H9 (cell line): ENCODE measurements at regions not wholly inside any gene's neighbourhood (a gene's known extent, or its start where the extent isn't known, plus 50 kb on each side); places are given as distances from the start of the nearest gene placed in this dataset.

Source experiments
- DNase-seq: peaks from one replicate; pipeline ENCODE4 v3.0.0-alpha.2; 2017
- H2AFZ ChIP-seq: one replicate; pipeline ENCODE4 v1.6.1; 2013; ENCODE audit warnings: mild to moderate bottlenecking, low read length, control low read depth, moderate library complexity
- H2AK5ac ChIP-seq: 2 replicates; pipeline ENCODE4 v1.6.1; 2013; ENCODE audit warnings: low read length, control low read depth, mixed read lengths; ENCODE audit not compliant: insufficient read length
- H2BK120ac ChIP-seq: one replicate; pipeline ENCODE4 v1.6.1; 2013; ENCODE audit warnings: low read depth, mild to moderate bottlenecking, low read length, control low read depth, inconsistent platforms; ENCODE audit not compliant: poor library complexity, severe bottlenecking
- H2BK12ac ChIP-seq: 2 replicates; pipeline ENCODE4 v1.6.1; 2013; ENCODE audit warnings: low read length, control low read depth, mixed read lengths, low read depth; ENCODE audit not compliant: insufficient read length
- H2BK15ac ChIP-seq: 2 replicates; pipeline ENCODE4 v1.6.1; 2013; ENCODE audit warnings: low read depth, low read length, control low read depth
- H2BK20ac ChIP-seq: one replicate; pipeline ENCODE4 v1.6.1; 2013; ENCODE audit warnings: low read depth, mild to moderate bottlenecking, low read length, control low read depth, inconsistent platforms; ENCODE audit not compliant: poor library complexity, severe bottlenecking
- H2BK5ac ChIP-seq: 2 replicates; pipeline ENCODE4 v1.6.1; 2013; ENCODE audit warnings: low read length, control low read depth, mixed read lengths; ENCODE audit not compliant: insufficient read length
- H3K14ac ChIP-seq: 2 replicates; pipeline ENCODE4 v1.6.1; 2013; ENCODE audit warnings: low read length, control low read depth; ENCODE audit not compliant: insufficient read depth
- H3K18ac ChIP-seq: 2 replicates; pipeline ENCODE4 v1.6.1; 2013; ENCODE audit warnings: low read depth, mild to moderate bottlenecking, mixed read lengths, low read length, control low read depth; ENCODE audit not compliant: insufficient read length
- H3K23ac ChIP-seq: 2 replicates; pipeline ENCODE4 v1.6.1; 2013; ENCODE audit warnings: low read length, control low read depth, mixed read lengths, low read depth; ENCODE audit not compliant: insufficient read length
- H3K23me2 ChIP-seq: 2 replicates; pipeline ENCODE4 v1.6.1; 2013; ENCODE audit warnings: low read depth, mild to moderate bottlenecking, mixed read lengths, low read length, control low read depth; ENCODE audit not compliant: insufficient read length, poor library complexity, severe bottlenecking
- H3K27ac ChIP-seq: 2 replicates; pipeline ENCODE4 v1.5.1; 2013; ENCODE audit warnings: low read length, control low read depth, mixed read lengths, low read depth; ENCODE audit not compliant: insufficient read length
- H3K27me3 ChIP-seq: 2 replicates; pipeline ENCODE4 v1.6.1; 2013; ENCODE audit warnings: low read length, control low read depth, inconsistent platforms; ENCODE audit not compliant: insufficient read depth
- H3K4ac ChIP-seq: 2 replicates; pipeline ENCODE4 v1.6.1; 2013; ENCODE audit warnings: low read depth, mild to moderate bottlenecking, control low read depth, inconsistent platforms, low read length, moderate library complexity
- H3K4me1 ChIP-seq: 2 replicates; pipeline ENCODE4 v1.6.1; 2013; ENCODE audit warnings: low read length, control low read depth, inconsistent platforms; ENCODE audit not compliant: insufficient read depth
- H3K4me2 ChIP-seq: 2 replicates; pipeline ENCODE4 v1.6.1; 2013; ENCODE audit warnings: low read length, control low read depth, mixed read lengths; ENCODE audit not compliant: insufficient read length, insufficient read depth
- H3K56ac ChIP-seq: 2 replicates; pipeline ENCODE4 v1.6.1; 2013; ENCODE audit warnings: low read depth, mild to moderate bottlenecking, mixed read lengths, low read length, control low read depth; ENCODE audit not compliant: insufficient read length
- H3K79me1 ChIP-seq: 2 replicates; pipeline ENCODE4 v1.6.1; 2013; ENCODE audit warnings: low read depth, mild to moderate bottlenecking, moderate library complexity, low read length, control low read depth, inconsistent platforms; ENCODE audit not compliant: insufficient read depth, poor library complexity, severe bottlenecking
- H3K79me2 ChIP-seq: 2 replicates; pipeline ENCODE4 v1.6.1; 2013; ENCODE audit warnings: low read length, control low read depth, inconsistent platforms; ENCODE audit not compliant: insufficient read depth
- H3K9ac ChIP-seq: 2 replicates; pipeline ENCODE4 v1.6.1; 2013; ENCODE audit warnings: low read length, control low read depth, mixed read lengths; ENCODE audit not compliant: insufficient read length; ENCODE audit errors: extremely low read depth
- H3K9me3 ChIP-seq: one replicate; pipeline ENCODE4 v1.6.1; 2013; ENCODE audit warnings: low read depth, low read length, inconsistent platforms; ENCODE audit not compliant: control insufficient read depth
- H3T11ph ChIP-seq: one replicate; pipeline ENCODE4 v1.6.1; 2013; ENCODE audit warnings: mild to moderate bottlenecking, low read length, control low read depth, inconsistent platforms
- H4K20me1 ChIP-seq: one replicate; pipeline ENCODE4 v1.6.1; 2013; ENCODE audit not compliant: control insufficient read depth, insufficient read length, insufficient read depth
- H4K5ac ChIP-seq: 2 replicates; pipeline ENCODE4 v1.6.1; 2013; ENCODE audit warnings: low read depth, mild to moderate bottlenecking, mixed read lengths, low read length, control low read depth; ENCODE audit not compliant: insufficient read length
- H4K8ac ChIP-seq: replicated peaks from 2 replicates; pipeline ENCODE4 v1.6.1; 2013; ENCODE audit warnings: low read length, control low read depth, mixed read lengths, low read depth; ENCODE audit not compliant: insufficient read length
- H4K91ac ChIP-seq: 2 replicates; pipeline ENCODE4 v1.6.1; 2013; ENCODE audit warnings: low read depth, mild to moderate bottlenecking, moderate library complexity, mixed read lengths, low read length, control low read depth; ENCODE audit not compliant: insufficient read length
- H3K27ac Mint-ChIP-seq, 3 experiments: 2 replicates in 2 of 3; 3 replicates in 1 of 3; pipeline ENCODE4 v1.8.0; 2020 to 2021; ENCODE audit warnings: mixed read lengths in 3 of 3, mild to moderate bottlenecking in 1 of 3, moderate library complexity in 1 of 3
- H3K27me3 Mint-ChIP-seq: 2 replicates; pipeline ENCODE4 v1.8.0; 2021; ENCODE audit warnings: low read depth, mild to moderate bottlenecking, moderate library complexity, mixed read lengths
- H3K36me3 Mint-ChIP-seq, 3 experiments: 2 replicates in 2 of 3; 3 replicates in 1 of 3; pipeline ENCODE4 v1.8.0; 2020 to 2021; ENCODE audit warnings: low read depth in 3 of 3, mixed read lengths in 3 of 3; ENCODE audit not compliant: insufficient read depth in 1 of 3
- H3K4me1 Mint-ChIP-seq, 2 experiments: 2 replicates each; pipeline ENCODE4 v1.8.0; 2020; ENCODE audit warnings: mixed read lengths in 2 of 2
- H3K4me3 Mint-ChIP-seq, 2 experiments: 2 replicates in 1 of 2; 3 replicates in 1 of 2; pipeline ENCODE4 v1.8.0; 2020 to 2021; ENCODE audit warnings: mild to moderate bottlenecking in 2 of 2, mixed read lengths in 2 of 2, moderate library complexity in 1 of 2
- H3K9me3 Mint-ChIP-seq, 2 experiments: 2 replicates in 1 of 2; 3 replicates in 1 of 2; pipeline ENCODE4 v1.8.0; 2020; ENCODE audit warnings: mild to moderate bottlenecking in 2 of 2, mixed read lengths in 2 of 2, moderate library complexity in 1 of 2
- WGBS: extraction: QIAGEN DNeasy Blood & Tissue Kit; methylation state at CpG from one replicate; pipeline ENCODE4 v1.1.7; 2013; ENCODE audit warnings: missing lambda C conversion rate, low lambda C conversion rate, mixed read lengths; ENCODE audit not compliant: insufficient read length; ENCODE audit errors: extremely low coverage; 5-methylcytosine and 5-hydroxymethylcytosine counted together
- TF ChIP-seq, protein P1 (sequence below): fragments of 200-600 bp; sonication (generic); conservative IDR thresholded peaks from 3 replicates; pipeline ENCODE4 v1.8.0; 2021; ENCODE audit warnings: antibody characterized with exemption, mild to moderate bottlenecking

DNA sequence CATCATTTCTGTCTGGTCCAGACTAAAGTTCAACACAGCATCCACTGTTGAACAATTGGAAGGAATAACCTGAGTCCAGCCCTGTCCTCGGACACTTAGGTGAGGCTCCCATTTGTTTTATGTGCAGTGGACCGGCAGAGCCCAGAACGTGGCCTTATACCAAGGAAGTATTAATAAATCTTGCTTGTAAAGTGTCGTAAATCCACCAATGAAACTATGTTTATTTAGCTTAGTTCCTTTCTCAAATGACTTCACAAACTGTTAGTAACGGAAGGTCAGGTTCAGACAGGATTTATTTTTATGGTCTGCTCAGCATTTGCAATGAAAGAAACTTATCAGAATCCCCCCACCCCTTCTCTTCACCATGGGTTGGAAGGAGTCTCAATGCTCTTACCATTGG lies 149.5 kb downstream of the PCSK1 start:
- Histone ChIP-seq H3T11ph (no peak overlapping the region), H2AFZ (no peak overlapping the region), H4K5ac (no peak overlapping the region), H4K8ac (no peak overlapping the region), H4K20me1 (no peaks in the 10 kb centered on the region), H3K4me1 (peaks cover 2% of the 10 kb centered on the region; the same call in 1 of the 2 replicates), H2BK15ac (no peak overlapping the region), H3K18ac (no peak overlapping the region), H3K9me3 (no peaks in the 10 kb centered on the region), H3K79me1 (no peaks in the 10 kb centered on the region), H3K56ac (no peak overlapping the region), H2BK5ac (no peak overlapping the region), H3K14ac (no peak overlapping the region), H4K91ac (no peak overlapping the region), H3K27me3 (no peaks in the 10 kb centered on the region), H3K9ac (no peak overlapping the region), H2AK5ac (no peak overlapping the region), H2BK120ac (no peak overlapping the region), H2BK20ac (no peak overlapping the region), H3K79me2 (no peaks in the 10 kb centered on the region), H3K4me2 (no peak overlapping the region), H3K27ac (no peak overlapping the region), H3K23ac (no peak overlapping the region), H3K4ac (no peak overlapping the region), H2BK12ac (no peak overlapping the region), H3K23me2 (no peaks in the 10 kb centered on the region)
- Mint-ChIP-seq H3K4me3 (no peak overlapping the region), H3K9me3 (peaks cover 0 to 5% of the 10 kb centered on the region in 2 experiments; a peak in 1 of 5 replicates), H3K27me3 (no peaks in the 10 kb centered on the region), H3K4me1 (peaks cover 25 to 28% of the 10 kb centered on the region in 2 experiments), H3K27ac (no peak overlapping the region), H3K36me3 (peaks cover 0 to 7% (median 0%) of the 10 kb centered on the region in 3 experiments; a peak in 2 of 7 replicates)
- no CpG with 5 or more reads among the region's 5 CpGs for WGBS
- TF ChIP-seq, protein P1, sequence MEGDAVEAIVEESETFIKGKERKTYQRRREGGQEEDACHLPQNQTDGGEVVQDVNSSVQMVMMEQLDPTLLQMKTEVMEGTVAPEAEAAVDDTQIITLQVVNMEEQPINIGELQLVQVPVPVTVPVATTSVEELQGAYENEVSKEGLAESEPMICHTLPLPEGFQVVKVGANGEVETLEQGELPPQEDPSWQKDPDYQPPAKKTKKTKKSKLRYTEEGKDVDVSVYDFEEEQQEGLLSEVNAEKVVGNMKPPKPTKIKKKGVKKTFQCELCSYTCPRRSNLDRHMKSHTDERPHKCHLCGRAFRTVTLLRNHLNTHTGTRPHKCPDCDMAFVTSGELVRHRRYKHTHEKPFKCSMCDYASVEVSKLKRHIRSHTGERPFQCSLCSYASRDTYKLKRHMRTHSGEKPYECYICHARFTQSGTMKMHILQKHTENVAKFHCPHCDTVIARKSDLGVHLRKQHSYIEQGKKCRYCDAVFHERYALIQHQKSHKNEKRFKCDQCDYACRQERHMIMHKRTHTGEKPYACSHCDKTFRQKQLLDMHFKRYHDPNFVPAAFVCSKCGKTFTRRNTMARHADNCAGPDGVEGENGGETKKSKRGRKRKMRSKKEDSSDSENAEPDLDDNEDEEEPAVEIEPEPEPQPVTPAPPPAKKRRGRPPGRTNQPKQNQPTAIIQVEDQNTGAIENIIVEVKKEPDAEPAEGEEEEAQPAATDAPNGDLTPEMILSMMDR: no peak
- no peak for DNase-seq
